ENCODE measurements at regions not wholly inside any gene's neighbourhood (a gene's known extent, or its start where the extent isn't known, plus 50 kb on each side); places are given as distances from the start of the nearest gene placed in this dataset.

DNA sequence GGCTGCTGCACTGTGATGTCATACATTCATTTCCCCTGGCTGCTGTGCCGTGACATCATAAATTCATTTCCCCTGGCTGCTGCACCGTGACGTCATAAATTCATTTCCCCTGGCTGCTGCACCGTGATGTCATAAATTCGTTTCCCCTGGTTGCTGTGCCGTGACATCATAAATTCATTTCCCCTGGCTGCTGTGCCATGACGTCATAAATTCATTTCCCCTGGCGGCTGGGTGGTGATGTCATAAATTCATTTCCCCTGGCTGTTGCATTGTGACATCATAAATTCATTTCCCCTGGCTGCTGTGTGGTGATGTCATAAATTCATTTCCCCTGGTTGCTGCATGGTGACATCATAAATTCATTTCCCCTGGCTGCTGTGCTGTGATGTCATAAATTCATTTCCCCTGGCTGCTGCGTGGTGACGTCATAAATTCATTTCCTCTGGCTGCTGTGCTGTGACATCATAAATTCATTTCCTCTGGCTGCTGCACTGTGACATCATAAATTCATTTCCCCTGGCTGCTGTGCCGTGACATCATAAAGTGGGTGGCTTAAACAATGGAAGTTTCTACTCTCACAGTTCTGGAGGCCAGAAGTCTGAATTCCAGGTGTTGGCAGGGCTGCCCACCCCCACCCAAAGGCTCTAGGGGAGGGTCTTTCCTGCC, 301.1 kb downstream of the SHANK2 start:
- 100% methylated on average over 3 of the region's 11 CpGs for WGBS (ENCODE audit: insufficient coverage, low lambda C conversion rate)
- Histone ChIP-seq H3K27ac (ENCODE audit: low read length) (no peak overlapping the region), H3K4me1 (ENCODE audit: control insufficient read depth, insufficient read depth, low read length) (no peaks in the 10 kb centered on the region), H3K27me3 (ENCODE audit: control insufficient read depth, insufficient read depth, low read length) (no peaks in the 10 kb centered on the region), H3K36me3 (ENCODE audit: control insufficient read depth, insufficient read depth, low read length) (peaks cover 9% of the 10 kb centered on the region), H3K9me3 (ENCODE audit: control insufficient read depth, low read depth, low read length) (peaks cover 6% of the 10 kb centered on the region), H3K4me3 (ENCODE audit: low read length) (no peak overlapping the region)
- no peak for DNase-seq

- Histone ChIP-seq H3K9me3 (ENCODE audit: control insufficient read depth, low read depth, low read length) (no peaks in the 10 kb centered on the region), H3K4me3 (ENCODE audit: low read length) (no peak overlapping the region), H3K4me1 (ENCODE audit: control insufficient read depth, insufficient read depth, low read length) (no peaks in the 10 kb centered on the region), H3K36me3 (ENCODE audit: control insufficient read depth, insufficient read depth, low read length) (peaks cover 9% of the 10 kb centered on the region), H3K27me3 (ENCODE audit: control insufficient read depth, insufficient read depth, low read length) (no peaks in the 10 kb centered on the region), H3K27ac (ENCODE audit: low read length) (no peak overlapping the region)
- no CpG with 5 or more reads among the region's 8 CpGs for WGBS (ENCODE audit: insufficient coverage, low lambda C conversion rate)
- DNase-seq: no peak
Measured at GRCh38 chr11:70952191-70952590, 300.2 kb downstream of the SHANK2 start.

DNA sequence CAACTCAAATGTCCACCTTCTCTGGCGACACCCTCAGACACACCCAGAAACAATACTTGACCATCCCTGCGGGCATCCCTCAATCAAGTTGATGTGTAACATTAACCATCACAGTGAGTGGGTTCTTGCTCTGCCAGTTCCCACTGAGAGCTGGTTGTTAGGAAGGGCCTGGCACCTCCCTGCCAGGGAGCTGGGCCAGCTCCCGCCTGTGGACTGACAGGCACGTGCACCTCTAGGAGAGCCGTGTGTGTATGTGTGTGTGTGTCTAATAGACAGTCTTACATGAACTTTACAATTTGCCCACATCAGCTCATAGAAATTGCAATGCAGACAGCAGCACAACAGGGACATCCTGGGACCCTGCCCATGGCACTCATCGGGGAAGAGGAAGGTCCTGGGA, 298.7 kb downstream of the SHANK2 start:
- DNase-seq: no peak
- H3K4me1 ChIP-seq (ENCODE audit: control insufficient read depth, insufficient read depth, low read length): no peaks in the 10 kb centered on the region
- WGBS (ENCODE audit: insufficient coverage, low lambda C conversion rate): no CpG with 5 or more reads among the region's 6 CpGs
- peaks cover 9% of the 10 kb centered on the region for H3K36me3 ChIP-seq (ENCODE audit: control insufficient read depth, insufficient read depth, low read length)
- H3K4me3 ChIP-seq (ENCODE audit: low read length): no peak overlapping the region
- no peaks in the 10 kb centered on the region for H3K9me3 ChIP-seq (ENCODE audit: control insufficient read depth, low read depth, low read length)
- H3K27me3 ChIP-seq (ENCODE audit: control insufficient read depth, insufficient read depth, low read length): no peaks in the 10 kb centered on the region
- no peak overlapping the region for H3K27ac ChIP-seq (ENCODE audit: low read length)

- no CpG with 5 or more reads among the region's 10 CpGs for WGBS (ENCODE audit: insufficient coverage, low lambda C conversion rate)
- H3K4me1 ChIP-seq (ENCODE audit: control insufficient read depth, insufficient read depth, low read length): no peaks in the 10 kb centered on the region
- H3K9me3 ChIP-seq (ENCODE audit: control insufficient read depth, low read depth, low read length): no peaks in the 10 kb centered on the region
- DNase-seq: no peak
- no peaks in the 10 kb centered on the region for H3K27me3 ChIP-seq (ENCODE audit: control insufficient read depth, insufficient read depth, low read length)
- no peak overlapping the region for H3K4me3 ChIP-seq (ENCODE audit: low read length)
- peaks cover 9% of the 10 kb centered on the region for H3K36me3 ChIP-seq (ENCODE audit: control insufficient read depth, insufficient read depth, low read length)
- no peak overlapping the region for H3K27ac ChIP-seq (ENCODE audit: low read length)
Measured at GRCh38 chr11:70954471-70954870, 297.9 kb downstream of the SHANK2 start.
